ENCODE measurements at regions not wholly inside any gene's neighbourhood (a gene's known extent, or its start where the extent isn't known, plus 50 kb on each side); places are given as distances from the start of the nearest gene placed in this dataset.

DNA sequence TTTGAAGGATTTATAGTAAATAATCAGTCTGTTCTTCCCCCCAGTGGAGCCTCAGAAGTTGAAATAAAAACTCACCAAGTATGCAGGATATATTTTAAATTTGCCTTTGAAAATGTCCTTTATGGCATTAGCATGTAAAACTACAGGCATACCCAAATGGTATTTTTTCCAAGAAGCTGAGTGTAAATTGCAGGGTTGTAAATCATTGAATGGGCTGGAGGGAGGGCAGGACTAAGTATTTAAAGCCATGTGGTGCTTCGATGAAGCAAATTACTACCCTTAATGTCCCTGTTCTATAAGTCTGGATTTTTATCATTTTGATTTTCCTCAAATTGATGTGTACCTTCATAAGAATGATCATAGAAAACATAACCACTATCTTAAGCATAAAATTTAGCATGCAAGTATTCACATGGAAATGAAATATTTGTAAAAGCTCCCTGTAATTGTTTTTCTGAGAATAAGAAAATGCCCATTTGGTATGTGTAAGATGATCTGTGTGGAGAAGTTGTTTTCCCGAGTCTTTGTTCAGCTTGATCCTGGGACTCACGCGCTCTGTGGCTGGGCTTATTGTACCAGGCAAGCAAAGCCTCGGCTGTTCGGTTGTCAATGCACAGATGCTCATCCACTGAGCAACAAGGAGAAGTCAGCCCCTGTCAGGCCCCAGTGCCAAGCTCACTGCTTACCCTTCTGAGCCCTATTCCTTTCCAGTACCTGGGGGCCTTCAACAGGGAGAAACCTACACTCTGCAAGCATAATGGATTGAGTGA is 66.7 kb downstream of the CD164 start:
- no peak for TF ChIP-seq POLR2A (IDR thresholded peaks at IDR 0.05; ENCODE audit: low read depth, low read length)
- no peak for TF ChIP-seq MYC (IDR thresholded peaks at IDR 0.05; ENCODE audit: low read depth, low read length)
- no peak for TF ChIP-seq JUN (IDR thresholded peaks at IDR 0.05; ENCODE audit: borderline replicate concordance, insufficient read depth, insufficient read length, low read depth)
- TF ChIP-seq POLR2AphosphoS5 (IDR thresholded peaks at IDR 0.05; ENCODE audit: insufficient read depth, low read depth, low read length) = no peak
- TF ChIP-seq CTCF (IDR thresholded peaks at IDR 0.05; ENCODE audit: extremely low read depth in 1 of 2, insufficient read depth in 1 of 2, low read depth in 1 of 2, low read length in 2 of 2) = no peak
- TF ChIP-seq GATA2 (IDR thresholded peaks at IDR 0.05; ENCODE audit: insufficient read depth, insufficient read length, low read depth, low read length) = no peak
- TF ChIP-seq, protein P1, sequence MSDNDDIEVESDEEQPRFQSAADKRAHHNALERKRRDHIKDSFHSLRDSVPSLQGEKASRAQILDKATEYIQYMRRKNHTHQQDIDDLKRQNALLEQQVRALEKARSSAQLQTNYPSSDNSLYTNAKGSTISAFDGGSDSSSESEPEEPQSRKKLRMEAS (IDR thresholded peaks at IDR 0.05; ENCODE audit: insufficient read depth, insufficient read length) = no peak
- no peak for TF ChIP-seq EZH2 (IDR thresholded peaks at IDR 0.05; ENCODE audit: borderline replicate concordance, low read depth, low read length, severe bottlenecking)
- no peak for TF ChIP-seq FOS (IDR thresholded peaks at IDR 0.05; ENCODE audit: borderline replicate concordance, insufficient read depth, low read length)
- Histone ChIP-seq H3K9me3 (replicated peaks; ENCODE audit: control insufficient read depth, insufficient read depth, low read length) (no peaks in the 10 kb centered on the region), H3K9ac (replicated peaks; ENCODE audit: extremely low read depth, insufficient read depth, low read length) (no peak overlapping the region), H3K4me3 (replicated peaks in 1 of 3; ENCODE audit: insufficient read depth in 1 of 3, low read depth in 1 of 3, low read length in 3 of 3) (no peak overlapping the region), H3K27me3 (ENCODE audit: control insufficient read depth in 2 of 2, insufficient read depth in 2 of 2, low read length in 2 of 2) (no peaks in the 10 kb centered on the region), H3K9me1 (replicated peaks; ENCODE audit: control insufficient read depth, extremely low read depth, insufficient read depth, low read length) (no peaks in the 10 kb centered on the region), H3K4me1 (ENCODE audit: control insufficient read depth, extremely low read depth, insufficient read depth, low read length) (no peaks in the 10 kb centered on the region), H4K20me1 (replicated peaks; ENCODE audit: control insufficient read depth, extremely low read depth, insufficient read depth, low read length) (no peaks in the 10 kb centered on the region), H3K4me2 (ENCODE audit: insufficient read depth, low read length) (no peak overlapping the region), H3K36me3 (ENCODE audit: control insufficient read depth in 2 of 2, extremely low read depth in 1 of 2, insufficient read depth in 2 of 2, low read length in 2 of 2) (no peaks in the 10 kb centered on the region), H3K79me2 (ENCODE audit: control insufficient read depth, insufficient read depth, low read length) (no peaks in the 10 kb centered on the region), H3K27ac (ENCODE audit: insufficient read depth, low read depth, low read length) (no peak overlapping the region), H2AFZ (ENCODE audit: low read depth, low read length) (no peak overlapping the region)
- DNase-seq (ENCODE audit: low read depth, low spot score) (no peak), FAIRE-seq (no peak)
- no TSS peak for BruUV-seq (replicated peaks)
- POLR2A ChIA-PET = no interaction called here
- dilution Hi-C loops (cut with MboI; ENCODE audit: extremely low pct_ligation_motif_present, low sequenced_read_pairs) = no loop called here
- intact Hi-C loops (cut with micrococcal nuclease) = no loop called here
- CTCF ChIA-PET = no interaction called here
